K562 (cell line): ENCODE measurements at regions not wholly inside any gene's neighbourhood (a gene's known extent, or its start where the extent isn't known, plus 50 kb on each side); places are given as distances from the start of the nearest gene placed in this dataset.

ENCODE experiments used
- ATAC-seq: fragments of 200-7000 bp; cut with Tn5 transposase; 3 replicates; pipeline ENCODE4 v1.9.1; 2020; ENCODE audit warnings: moderate library complexity
- BruUV-seq: library from RNA; stranded (reverse); fragments of 400-500 nt; replicated peaks from 2 replicates; lab custom pipeline; 2021; lab: Mats Ljungman, UMichigan
- CTCF ChIA-PET: fragments of 300-600 bp; formaldehyde crosslinking; extraction: SDS; loops from one replicate; lab custom pipeline; 2021; ENCODE audit warnings: low intra/inter-chr PET ratio; lab: Yijun Ruan, JAX
- POLR2A ChIA-PET: fragments of 300-600, 350-650 bp; sonication (Branson Sonifier 250); formaldehyde crosslinking; extraction: SDS; loops from one replicate; lab custom pipeline; 2021; ENCODE audit warnings: antibody characterized with exemption, inconsistent platforms; lab: Yijun Ruan, JAX
- DNase-seq, 4 experiments: peaks; one replicate each; pipeline versions ENCODE4 v3.0.0 to v3.0.0-alpha.2; 2011 to 2018; ENCODE audit warnings: low spot score in 3 of 4, mixed read lengths in 3 of 4; ENCODE audit errors: extremely low read depth in 1 of 4
- FAIRE-seq: peaks from 2 replicates; lab custom pipeline; 2011; peaks lifted over from hg19 to GRCh38; lab: Jason Lieb, UNC
- H2AFZ ChIP-seq: 2 replicates; pipeline ENCODE4 v1.6.0; 2011; ENCODE audit warnings: low read depth, low read length, control low read depth, inconsistent platforms
- H3K27ac ChIP-seq: fragments of 200-600 bp; 3 replicates; pipeline ENCODE4 v1.8.0; 2011; ENCODE audit warnings: low read depth, mild to moderate bottlenecking, control low read depth, inconsistent platforms, low read length, moderate library complexity, mixed read lengths; ENCODE audit errors: extremely low read depth
- H3K27me3 ChIP-seq, 2 experiments: fragments of 300-600 bp in 1 of 2; 2 replicates in 1 of 2; 3 replicates in 1 of 2; pipeline versions ENCODE4 v1.6.0 to v1.8.0; 2011; ENCODE audit warnings: inconsistent platforms in 2 of 2, low read length in 2 of 2, mild to moderate bottlenecking in 1 of 2, mixed read lengths in 1 of 2, moderate library complexity in 1 of 2; ENCODE audit not compliant: control insufficient read depth in 2 of 2, insufficient read depth in 2 of 2
- H3K36me3 ChIP-seq: fragments of 300-600 bp; 3 replicates; pipeline ENCODE4 v1.8.0; 2011; ENCODE audit warnings: mild to moderate bottlenecking, low read length, inconsistent platforms; ENCODE audit not compliant: control insufficient read depth, insufficient read depth
- H3K4me1 ChIP-seq, 2 experiments: fragments of 200-600 bp in 1 of 2; replicated peaks in 1 of 2; 2 replicates in 1 of 2; 3 replicates in 1 of 2; pipeline versions ENCODE4 v1.5.1 to v1.8.0; 2011; ENCODE audit warnings: inconsistent platforms in 2 of 2, low read length in 2 of 2, mild to moderate bottlenecking in 1 of 2, mixed read lengths in 1 of 2, moderate library complexity in 1 of 2; ENCODE audit not compliant: control insufficient read depth in 2 of 2, insufficient read depth in 2 of 2
- H3K4me2 ChIP-seq: 2 replicates; pipeline ENCODE4 v1.6.1; 2011; ENCODE audit warnings: low read length, control low read depth, inconsistent platforms, mixed read lengths; ENCODE audit not compliant: insufficient read depth
- H3K4me3 ChIP-seq: fragments of 200-600 bp; sonication (generic), shearing (Covaris generic); 2 replicates; pipeline ENCODE4 v1.5.1; 2016; ENCODE audit warnings: control low read depth, inconsistent platforms
- H3K79me2 ChIP-seq: fragments of 200-600 bp; 3 replicates; pipeline ENCODE4 v1.8.0; 2011; ENCODE audit warnings: low read length, inconsistent platforms; ENCODE audit not compliant: control insufficient read depth, insufficient read depth
- H3K9ac ChIP-seq, 2 experiments: 2 replicates each; pipeline versions ENCODE4 v1.6.0 to v1.6.1; 2011; ENCODE audit warnings: low read depth in 2 of 2, low read length in 2 of 2, control low read depth in 1 of 2, inconsistent platforms in 1 of 2, mild to moderate bottlenecking in 1 of 2, mixed read lengths in 1 of 2; ENCODE audit not compliant: insufficient read depth in 1 of 2
- H3K9me1 ChIP-seq: one replicate; pipeline ENCODE4 v1.6.0; 2011; ENCODE audit warnings: inconsistent platforms, mild to moderate bottlenecking, low read length, moderate library complexity; ENCODE audit not compliant: control insufficient read depth, insufficient read depth
- H3K9me3 ChIP-seq: replicated peaks from 2 replicates; pipeline ENCODE4 v1.5.1; 2011; ENCODE audit warnings: low read depth, low read length, inconsistent platforms; ENCODE audit not compliant: control insufficient read depth, insufficient read depth
- H4K20me1 ChIP-seq: replicated peaks from 2 replicates; pipeline ENCODE4 v1.6.1; 2011; ENCODE audit warnings: low read length, inconsistent platforms, mixed read lengths; ENCODE audit not compliant: control insufficient read depth, insufficient read depth
- BCLAF1 ChIP-seq, 2 experiments: fragments of 450-650 bp in 1 of 2; IDR thresholded peaks; 2 replicates each; pipeline ENCODE4 v1.6.1; 2011 to 2017; ENCODE audit warnings: low read depth in 2 of 2, antibody characterized with exemption in 1 of 2, borderline replicate concordance in 1 of 2, low read length in 1 of 2, mild to moderate bottlenecking in 1 of 2, mixed read lengths in 1 of 2; ENCODE audit not compliant: control insufficient read depth in 1 of 2
- FOXJ2 ChIP-seq: fragments of 200-800 bp; sonication (Bioruptor generic); IDR thresholded peaks from 2 replicates; pipeline ENCODE4 v1.6.1; 2016; ENCODE audit warnings: missing genetic modification characterization, missing compliant biosample characterization
- FOXK1 ChIP-seq: sonication (generic); formaldehyde crosslinking; IDR thresholded peaks from 2 replicates; pipeline ENCODE4 v1.8.0; 2022; ENCODE audit warnings: missing genetic modification reagents, mild to moderate bottlenecking, borderline replicate concordance
- FOXO4 ChIP-seq: fragments of 450-650 bp; formaldehyde crosslinking; IDR thresholded peaks from 2 replicates; pipeline ENCODE4 v1.4.0; 2020; ENCODE audit warnings: mild to moderate bottlenecking, moderate library complexity
- RFX5 ChIP-seq: IDR thresholded peaks from 2 replicates; pipeline ENCODE4 v1.6.1; 2011; ENCODE audit warnings: low read depth, mild to moderate bottlenecking, improper control_type of control experiment, low read length
- TCF3 ChIP-seq: sonication (generic); formaldehyde crosslinking; IDR thresholded peaks from 2 replicates; pipeline ENCODE4 v1.4.0; 2020; ENCODE audit warnings: mild to moderate bottlenecking, missing genetic modification reagents
- ZFP1 ChIP-seq: fragments of 450-650 bp; formaldehyde crosslinking; IDR thresholded peaks from 2 replicates; pipeline ENCODE4 v1.4.0; 2020; ENCODE audit warnings: mild to moderate bottlenecking, mixed read lengths
- ZNF507 ChIP-seq: conservative IDR thresholded peaks from 2 replicates; pipeline ENCODE4 v1.6.1; 2017; ENCODE audit warnings: missing genetic modification characterization, missing compliant biosample characterization
- WGBS: fragments of 100-300 bp; shearing (Covaris generic); methylation state at CpG from one replicate; pipeline ENCODE4 v1.1.6; 2016; ENCODE audit warnings: low coverage, mixed read lengths; ENCODE audit not compliant: insufficient coverage; ENCODE audit errors: missing lambda C conversion rate; 5-methylcytosine and 5-hydroxymethylcytosine counted together
- in situ Hi-C: fragments of 300-500 bp; cut with MboI; formaldehyde crosslinking; loops from 4 replicates; pipeline ENCODE4 v1.15.0; 2018; ENCODE audit warnings: inconsistent platforms, mixed read lengths
- intact Hi-C: fragments of 100-400 bp; cut with micrococcal nuclease; formaldehyde crosslinking; loops from 2 replicates; pipeline ENCODE4 v1.14.2; 2022

- Histone ChIP-seq H3K9me3 (no peaks in the 10 kb centered on the region), H3K4me3 (no peak overlapping the region), H3K4me2 (no peak overlapping the region), H3K9me1 (no peaks in the 10 kb centered on the region), H3K79me2 (no peaks in the 10 kb centered on the region), H3K9ac (no peak overlapping the region), H3K27ac (no peak overlapping the region), H4K20me1 (no peaks in the 10 kb centered on the region), H3K36me3 (no peaks in the 10 kb centered on the region), H2AFZ (no peak overlapping the region), H3K27me3 (no peaks in the 10 kb centered on the region), H3K4me1 (no peaks in the 10 kb centered on the region)
- no peak for ATAC-seq
- ChIA-PET CTCF (no interaction called here), POLR2A (no interaction called here)
- no peak for DNase-seq
- no peak for FAIRE-seq
- WGBS, result 0% methylated on average over 3 of the region's 3 CpGs
- BruUV-seq, result no TSS peak
- intact Hi-C loops, result no loop called here
- no peak for TF ChIP-seq FOXK1 (CRISPR knock-in tag)
- no peak for TF ChIP-seq RFX5
- no peak for TF ChIP-seq ZNF507
- no peak for TF ChIP-seq ZFP1
- no peak for TF ChIP-seq FOXO4 (CRISPR knock-in tag)
- no peak for TF ChIP-seq BCLAF1 (IDR thresholded peaks at IDR 0.05; ENCODE audit: borderline replicate concordance in 1 of 2, control insufficient read depth in 1 of 2, low read depth in 2 of 2, low read length in 1 of 2)
- TF ChIP-seq TCF3, result no peak
- no peak for TF ChIP-seq FOXJ2
- in situ Hi-C loops, result no loop called here
Measured at GRCh38 chr4:65083076-65083475, 587.2 kb downstream of the EPHA5 start.
